Activated B cell treated with CpG ODN at 0.5 μM for 24 hours (primary cell): ENCODE measurements at regions not wholly inside any gene's neighbourhood (a gene's known extent, or its start where the extent isn't known, plus 50 kb on each side); places are given as distances from the start of the nearest gene placed in this dataset.

ENCODE experiments used
- ATAC-seq: fragments of 200-7000 bp; cut with Tn5 transposase; one replicate; pipeline ENCODE4 v1.10.0; 2021; ENCODE audit warnings: low read depth, mild to moderate bottlenecking, moderate library complexity
- CTCF ChIA-PET: fragments of 350-600 bp; sonication (Branson Sonifier 250); formaldehyde crosslinking; loops from one replicate; lab custom pipeline; 2021; ENCODE audit warnings: antibody characterized with exemption; lab: Charles Lee
- POLR2A ChIA-PET: fragments of 350-600 bp; sonication (Branson Sonifier 250); formaldehyde crosslinking; loops from one replicate; lab custom pipeline; 2021; ENCODE audit warnings: antibody characterized with exemption; lab: Charles Lee
- DNase-seq: peaks from one replicate; pipeline ENCODE4 v3.0.0; 2022
- H3K27ac Mint-ChIP-seq: one replicate; pipeline ENCODE4 v1.8.0; 2020; ENCODE audit warnings: mixed read lengths
- H3K27me3 Mint-ChIP-seq: one replicate; pipeline ENCODE4 v1.8.0; 2021; ENCODE audit warnings: mixed read lengths
- H3K36me3 Mint-ChIP-seq: one replicate; pipeline ENCODE4 v1.8.0; 2021; ENCODE audit warnings: low read depth, mixed read lengths
- H3K4me1 Mint-ChIP-seq: one replicate; pipeline ENCODE4 v1.8.0; 2021; ENCODE audit warnings: mixed read lengths
- H3K4me3 Mint-ChIP-seq: one replicate; pipeline ENCODE4 v1.8.0; 2020; ENCODE audit warnings: mild to moderate bottlenecking, mixed read lengths
- H3K9me3 Mint-ChIP-seq: one replicate; pipeline ENCODE4 v1.8.0; 2020; ENCODE audit warnings: mixed read lengths
- intact Hi-C: fragments of 100-400 bp; cut with micrococcal nuclease; formaldehyde crosslinking; loops from one replicate; pipeline ENCODE4 v1.15.1; 2024
- TF ChIP-seq, protein P1 (sequence below): fragments of 200-600 bp; IDR thresholded peaks from one replicate; pipeline ENCODE4 v1.8.0; 2022; ENCODE audit warnings: antibody characterized with exemption, mild to moderate bottlenecking

DNA sequence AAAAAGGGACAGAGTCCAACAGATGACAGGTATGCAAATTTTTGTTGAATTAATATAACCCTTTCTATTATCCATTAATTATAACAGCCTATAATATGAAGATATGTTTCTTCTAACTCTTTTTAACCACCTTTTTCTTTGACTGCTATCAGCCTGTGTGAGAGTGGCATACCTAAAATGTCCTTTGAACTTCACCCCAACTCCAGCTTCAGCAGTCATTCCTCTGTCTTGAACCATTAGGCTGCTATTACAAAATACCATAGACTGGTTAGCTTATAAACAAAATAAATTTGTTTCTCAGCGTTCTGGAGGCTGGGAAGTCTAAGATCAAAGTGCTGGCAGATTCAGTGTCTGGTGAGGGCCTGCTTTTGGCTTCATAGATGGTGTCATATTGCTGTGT, 564.6 kb upstream of the FAT3 start:
- H3K27ac Mint-ChIP-seq: no peak overlapping the region
- no peak overlapping the region for H3K4me3 Mint-ChIP-seq
- DNase-seq (no peak), ATAC-seq (no peak)
- H3K4me1 Mint-ChIP-seq: no peaks in the 10 kb centered on the region
- ChIA-PET CTCF (no interaction called here), POLR2A (no interaction called here)
- H3K27me3 Mint-ChIP-seq: no peaks in the 10 kb centered on the region
- TF ChIP-seq, protein P1, sequence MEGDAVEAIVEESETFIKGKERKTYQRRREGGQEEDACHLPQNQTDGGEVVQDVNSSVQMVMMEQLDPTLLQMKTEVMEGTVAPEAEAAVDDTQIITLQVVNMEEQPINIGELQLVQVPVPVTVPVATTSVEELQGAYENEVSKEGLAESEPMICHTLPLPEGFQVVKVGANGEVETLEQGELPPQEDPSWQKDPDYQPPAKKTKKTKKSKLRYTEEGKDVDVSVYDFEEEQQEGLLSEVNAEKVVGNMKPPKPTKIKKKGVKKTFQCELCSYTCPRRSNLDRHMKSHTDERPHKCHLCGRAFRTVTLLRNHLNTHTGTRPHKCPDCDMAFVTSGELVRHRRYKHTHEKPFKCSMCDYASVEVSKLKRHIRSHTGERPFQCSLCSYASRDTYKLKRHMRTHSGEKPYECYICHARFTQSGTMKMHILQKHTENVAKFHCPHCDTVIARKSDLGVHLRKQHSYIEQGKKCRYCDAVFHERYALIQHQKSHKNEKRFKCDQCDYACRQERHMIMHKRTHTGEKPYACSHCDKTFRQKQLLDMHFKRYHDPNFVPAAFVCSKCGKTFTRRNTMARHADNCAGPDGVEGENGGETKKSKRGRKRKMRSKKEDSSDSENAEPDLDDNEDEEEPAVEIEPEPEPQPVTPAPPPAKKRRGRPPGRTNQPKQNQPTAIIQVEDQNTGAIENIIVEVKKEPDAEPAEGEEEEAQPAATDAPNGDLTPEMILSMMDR: no peak
- intact Hi-C loops: no loop called here
- peaks cover 7% of the 10 kb centered on the region for H3K9me3 Mint-ChIP-seq
- H3K36me3 Mint-ChIP-seq: no peaks in the 10 kb centered on the region

DNA sequence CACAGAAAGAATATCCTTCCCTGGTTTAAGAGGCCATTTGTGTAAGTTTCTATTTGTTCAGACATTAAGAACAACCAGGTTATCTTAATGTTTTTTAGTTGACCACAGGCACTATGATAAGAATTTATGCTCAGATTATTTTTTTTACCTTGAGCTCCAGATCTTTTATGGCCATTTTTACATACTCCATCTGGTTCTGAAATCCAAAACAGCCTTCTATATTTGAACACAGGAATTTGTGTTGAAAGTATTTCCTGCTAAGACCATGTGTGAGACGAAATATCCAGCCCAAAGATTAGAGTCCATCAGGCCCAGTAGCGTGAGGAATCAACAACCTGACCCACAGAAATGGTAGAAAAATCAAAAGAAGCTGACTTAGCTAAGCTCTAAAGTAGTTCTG, 569.9 kb upstream of the FAT3 start:
- Mint-ChIP-seq H3K9me3 (peaks cover 4% of the 10 kb centered on the region), H3K27ac (no peak overlapping the region), H3K27me3 (no peaks in the 10 kb centered on the region)

DNA sequence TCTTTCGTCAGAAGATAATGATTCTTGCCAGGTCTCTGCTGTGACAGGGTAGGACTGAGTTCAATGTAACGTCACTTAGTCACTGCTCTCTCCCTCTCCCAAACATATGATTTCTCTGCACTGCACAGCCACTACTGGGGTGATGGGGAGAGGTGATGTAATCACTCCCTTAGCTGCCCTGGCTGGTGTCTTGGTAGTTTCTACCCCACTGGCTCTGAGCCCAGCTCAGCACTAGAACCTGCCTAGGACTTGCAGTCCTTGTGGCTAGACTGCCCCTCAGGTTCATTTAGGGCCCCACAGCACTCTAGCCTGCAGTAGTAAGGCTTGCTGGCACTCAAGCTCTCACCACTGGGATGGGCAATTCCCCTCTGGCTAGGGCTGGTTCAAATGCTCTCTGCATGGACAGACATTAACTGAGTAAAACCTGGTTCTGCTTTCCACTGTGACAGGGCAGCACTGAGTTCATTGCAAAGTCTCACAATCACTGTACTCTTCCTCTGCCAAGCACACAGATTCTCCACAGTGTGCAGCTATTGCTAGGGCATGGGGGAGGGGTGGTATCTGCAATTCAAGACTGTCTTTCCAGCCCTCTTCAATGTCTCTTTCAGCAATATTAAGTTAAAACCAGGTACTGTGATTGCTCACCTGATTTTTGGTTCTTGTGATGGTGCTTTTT, 571.4 kb upstream of the FAT3 start:
- POLR2A ChIA-PET: no interaction called here

More for the DNA sequence above, 569.9 kb upstream of the FAT3 start:
- DNase-seq: no peak
- Mint-ChIP-seq H3K36me3 (no peaks in the 10 kb centered on the region), H3K4me1 (no peaks in the 10 kb centered on the region), H3K4me3 (no peak overlapping the region)
- no peak for ATAC-seq
- ChIA-PET CTCF (no interaction called here), POLR2A (no interaction called here)
- TF ChIP-seq, protein P1: no peak
- intact Hi-C loops: no loop called here

DNA sequence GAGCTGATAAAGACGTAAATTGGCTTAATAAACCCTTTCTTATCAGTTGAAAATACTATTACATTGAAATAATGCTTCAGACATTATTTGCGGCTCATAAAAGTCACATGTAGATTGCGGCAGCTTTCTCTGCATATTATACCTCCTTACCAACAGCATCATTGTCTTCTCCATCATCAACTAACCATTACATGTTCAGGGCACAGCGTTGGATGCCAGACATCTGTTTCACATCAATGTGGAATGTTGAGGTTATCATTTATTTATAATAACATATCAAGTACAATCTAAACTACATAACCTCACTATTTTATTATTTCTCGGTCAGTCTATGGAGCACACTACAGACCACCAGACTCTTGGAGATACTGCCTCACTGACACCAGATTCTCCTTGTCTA, 573.8 kb upstream of the FAT3 start:
- CTCF ChIA-PET: no interaction called here
- Mint-ChIP-seq H3K4me1 (no peaks in the 10 kb centered on the region), H3K36me3 (no peaks in the 10 kb centered on the region), H3K4me3 (no peak overlapping the region), H3K27ac (no peak overlapping the region), H3K27me3 (no peaks in the 10 kb centered on the region), H3K9me3 (peaks cover 6% of the 10 kb centered on the region)
- intact Hi-C loops: no loop called here
- no peak for ATAC-seq
- DNase-seq: no peak
- TF ChIP-seq, protein P1: no peak
- POLR2A ChIA-PET: no interaction called here

More for the DNA sequence above, 571.4 kb upstream of the FAT3 start:
- Mint-ChIP-seq H3K4me3 (no peak overlapping the region), H3K36me3 (no peaks in the 10 kb centered on the region), H3K9me3 (peaks cover 4% of the 10 kb centered on the region), H3K27me3 (no peaks in the 10 kb centered on the region), H3K4me1 (no peaks in the 10 kb centered on the region), H3K27ac (no peak overlapping the region)
- TF ChIP-seq, protein P1: no peak
- ATAC-seq (no peak), DNase-seq (no peak)
- CTCF ChIA-PET: no interaction called here
- intact Hi-C loops: no loop called here

DNA sequence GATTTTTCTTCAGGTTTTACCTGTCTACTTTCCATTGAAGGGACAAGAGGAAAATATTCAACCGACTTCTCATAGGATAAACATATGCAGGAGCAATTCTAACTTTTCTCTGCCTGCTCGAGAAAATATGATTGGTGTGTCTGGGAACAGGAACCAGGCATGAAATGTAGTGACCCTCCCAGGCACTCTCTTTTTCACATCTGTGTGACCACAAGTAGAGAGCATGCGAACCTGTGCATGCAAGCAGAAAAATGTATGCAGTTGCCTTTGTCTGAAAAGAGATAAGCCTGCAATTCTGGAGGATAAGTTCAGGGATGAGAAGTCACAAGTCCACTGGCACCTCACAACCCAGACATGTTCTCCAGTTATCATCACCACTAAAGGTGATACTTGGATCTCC, 583.5 kb upstream of the FAT3 start:
- no peaks in the 10 kb centered on the region for H3K27me3 Mint-ChIP-seq
- no peak for DNase-seq
- no peak overlapping the region for H3K4me3 Mint-ChIP-seq
- CTCF ChIA-PET: no interaction called here
- H3K9me3 Mint-ChIP-seq: peaks cover 3% of the 10 kb centered on the region
- TF ChIP-seq, protein P1: no peak
- POLR2A ChIA-PET: no interaction called here
- H3K36me3 Mint-ChIP-seq: no peaks in the 10 kb centered on the region
- intact Hi-C loops: no loop called here
- H3K27ac Mint-ChIP-seq: no peak overlapping the region
- no peak for ATAC-seq
- H3K4me1 Mint-ChIP-seq: no peaks in the 10 kb centered on the region
